GM21576 (cell line): ENCODE measurements at regions not wholly inside any gene's neighbourhood (a gene's known extent, or its start where the extent isn't known, plus 50 kb on each side); places are given as distances from the start of the nearest gene placed in this dataset.
"Not testable (repeated sequence)": the region's sequence is repeated elsewhere in the genome, so short reads cannot be mapped to it uniquely, and the experiment has no call there.

Source experiments
- ATAC-seq: cut with Tn5 transposase; IDR thresholded peaks from one replicate; pipeline ENCODE4 v1.9.1; 2021; ENCODE audit warnings: mild to moderate bottlenecking, moderate library complexity; ENCODE audit not compliant: unreplicated experiment

DNA sequence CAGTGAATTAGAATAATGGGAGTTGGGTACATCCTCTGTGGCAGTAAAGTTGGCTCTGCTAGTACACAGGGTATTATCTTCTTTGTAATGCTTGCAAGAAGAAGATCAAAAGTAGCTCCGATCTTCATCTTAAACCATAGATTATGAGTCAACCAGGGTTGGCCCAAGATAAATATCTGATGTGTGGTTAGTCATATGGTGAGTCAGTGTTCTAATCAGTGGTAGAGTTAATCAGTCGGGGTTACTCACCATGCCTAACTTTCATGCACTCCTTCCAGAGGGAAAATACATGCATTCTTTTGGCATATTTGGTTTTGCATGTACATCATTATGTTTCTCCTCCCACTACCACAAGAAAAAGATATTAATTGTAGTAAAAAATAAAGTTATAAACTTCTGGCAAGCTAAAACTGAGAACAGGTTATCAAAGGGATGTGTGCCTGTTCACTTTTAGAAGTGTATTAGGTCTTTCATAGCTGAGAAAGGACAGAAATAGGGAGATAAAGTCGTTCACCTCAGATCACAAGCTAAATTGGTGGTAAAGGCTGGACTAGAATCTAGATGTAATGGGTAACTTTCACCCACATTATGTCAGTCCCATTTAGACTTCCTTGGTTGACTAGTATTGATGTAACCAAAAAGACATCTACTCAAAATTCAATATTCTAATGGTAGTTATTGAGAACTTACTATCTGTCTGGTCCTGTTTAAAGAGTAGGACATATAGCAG is 684.4 kb downstream of the IRS1 start:
- no peak for ATAC-seq

DNA sequence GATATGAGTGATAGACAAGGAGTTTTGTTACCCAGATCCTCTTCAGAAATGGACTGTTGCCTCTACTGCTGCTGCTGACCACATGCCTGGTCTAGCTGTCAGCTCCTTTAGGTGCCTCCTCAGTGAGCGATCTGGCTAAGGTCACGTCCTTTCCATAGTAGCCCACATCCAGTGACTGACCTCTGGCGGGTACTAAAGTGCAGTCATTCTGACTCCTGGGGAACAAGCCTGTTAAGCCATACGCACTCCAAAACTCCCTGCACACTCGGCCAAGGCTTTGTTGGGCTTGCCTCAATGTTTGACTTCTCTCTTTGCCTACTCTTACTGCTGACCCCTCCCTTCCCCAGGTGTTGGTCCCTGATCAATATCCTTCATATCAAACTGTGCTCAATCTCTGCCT is 685.2 kb downstream of the IRS1 start:
- no peak for ATAC-seq

DNA sequence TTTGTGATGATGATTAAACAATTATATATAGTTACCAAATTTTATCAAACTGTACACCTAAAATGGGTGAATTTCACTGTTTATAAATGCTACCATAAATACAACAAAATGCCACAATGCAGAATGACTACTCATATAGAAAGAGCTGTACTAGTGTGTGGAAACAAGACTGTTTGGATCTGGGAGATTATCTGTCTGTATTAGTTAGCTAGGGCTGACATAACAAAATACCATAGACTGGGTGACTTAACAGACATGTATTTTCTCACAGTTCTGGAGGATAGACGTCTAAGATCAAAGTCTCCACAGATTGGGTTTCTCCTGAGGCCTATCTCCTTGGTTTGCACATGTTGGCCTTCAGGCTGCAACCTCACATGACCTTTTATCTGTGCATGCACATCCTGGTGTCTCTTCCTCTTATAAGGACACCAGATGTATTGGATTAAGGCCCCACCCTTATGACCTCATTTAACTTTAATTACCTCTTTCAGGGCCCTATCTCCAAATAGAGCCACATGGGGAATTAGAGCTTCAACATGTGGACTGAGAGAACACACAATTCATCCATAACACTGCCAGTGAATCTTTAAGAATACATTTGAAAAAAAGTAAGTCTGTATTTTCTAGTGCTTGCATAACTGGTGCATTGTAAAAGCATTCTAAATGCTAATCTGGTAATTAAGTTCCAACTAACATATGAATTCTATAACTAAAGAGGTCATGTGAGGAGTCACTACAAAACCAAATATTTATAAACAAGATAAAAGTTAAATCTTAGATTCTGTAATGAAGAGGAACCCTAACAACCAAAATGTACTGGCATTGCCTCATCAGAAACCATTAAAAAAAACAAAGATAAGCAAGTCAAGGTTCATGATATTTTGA is 699.6 kb downstream of the NYAP2 start:
- no peak for ATAC-seq

DNA sequence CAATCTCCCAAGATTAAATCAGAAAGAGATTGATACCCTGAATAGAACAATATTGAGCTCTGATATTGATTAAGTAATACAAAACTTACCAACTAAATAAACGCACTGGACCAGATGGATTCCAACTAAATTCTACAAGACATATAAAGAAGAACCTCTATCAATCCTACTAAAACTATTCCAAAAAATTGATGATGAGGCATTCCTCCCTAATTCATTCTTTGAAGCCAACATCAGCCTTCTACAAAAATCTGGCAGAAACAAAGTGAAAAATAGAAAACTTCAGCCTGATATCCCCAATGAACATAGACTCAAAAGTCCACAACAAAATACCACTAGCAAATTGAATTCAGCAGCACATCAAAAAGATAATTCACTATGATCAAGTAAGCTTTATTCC is 695.5 kb downstream of the NYAP2 start:
- ATAC-seq = no peak

DNA sequence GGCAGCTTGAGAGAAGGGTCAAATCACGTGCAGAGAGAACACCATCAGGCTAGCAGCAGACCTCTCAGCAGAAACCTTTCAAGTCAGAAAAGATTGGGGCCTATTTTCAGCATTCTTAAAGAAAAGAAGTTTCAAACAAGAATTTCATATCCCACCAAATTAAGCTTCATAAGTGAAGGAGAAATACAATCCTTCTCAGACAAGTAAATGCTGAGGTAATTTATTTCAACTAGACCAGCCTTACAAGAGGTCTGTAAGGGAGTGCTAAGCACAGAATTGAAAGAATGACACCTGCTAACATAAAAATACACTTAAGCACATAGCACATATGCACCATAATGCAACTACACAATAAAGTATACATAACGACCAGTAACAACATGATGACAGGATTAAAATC is 693.9 kb downstream of the NYAP2 start:
- ATAC-seq = no peak

DNA sequence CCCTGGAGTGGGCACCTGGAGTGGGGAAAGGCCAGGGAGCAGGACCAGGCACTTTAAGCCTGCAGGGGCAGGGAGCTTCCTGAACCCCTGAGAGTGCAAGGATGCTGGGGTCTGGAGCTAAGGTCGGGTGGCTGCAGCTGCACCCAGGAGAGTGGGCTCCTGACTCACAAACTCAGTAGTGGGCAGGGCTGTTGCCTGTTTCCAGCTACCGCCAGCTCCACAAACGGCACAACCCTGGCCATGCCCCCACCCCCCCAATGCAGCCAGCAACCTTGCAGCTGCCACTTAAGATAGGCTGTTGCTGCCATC is 688.8 kb downstream of the NYAP2 start:
- no peak for ATAC-seq

DNA sequence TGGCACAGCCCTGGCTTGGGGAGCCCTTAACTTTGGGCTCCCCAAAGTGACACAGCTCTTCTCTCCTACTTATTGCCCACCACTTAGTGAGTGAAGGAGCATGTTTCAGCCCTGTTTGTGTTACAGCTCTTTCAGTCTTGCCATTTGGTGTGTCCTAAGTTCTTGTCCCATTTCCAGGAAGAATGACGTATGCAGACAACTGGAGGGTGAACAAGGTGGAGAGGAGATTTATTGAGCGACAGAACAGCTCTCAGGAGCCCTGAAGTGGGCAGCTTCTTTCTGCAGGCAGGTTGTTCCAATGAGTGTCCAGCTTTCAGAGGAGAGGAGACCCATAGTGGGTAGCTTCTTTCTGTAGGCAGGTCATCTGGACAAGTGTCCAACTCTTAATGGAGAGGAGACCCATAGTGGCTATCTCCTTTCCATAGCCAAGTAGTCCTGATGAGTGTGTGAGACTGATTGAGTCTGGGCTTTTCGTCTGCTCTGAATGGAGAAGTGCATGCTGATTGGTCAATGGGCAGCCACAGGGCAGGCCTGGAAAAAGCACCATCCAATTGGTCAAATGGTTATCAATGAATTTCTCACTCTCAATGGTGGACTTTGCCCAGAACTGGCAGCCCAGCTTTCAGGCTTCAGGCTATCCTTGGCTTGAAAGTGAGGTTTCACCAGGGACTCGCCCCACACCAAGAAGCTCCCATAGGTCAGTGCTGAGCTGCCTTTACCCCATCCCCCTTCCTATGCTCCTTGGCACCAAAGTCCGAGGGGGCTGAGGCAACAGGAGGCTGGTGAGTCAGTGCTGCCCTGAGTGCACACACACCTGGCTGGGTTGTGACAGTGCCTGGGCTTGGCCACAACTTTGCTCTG is 688.2 kb downstream of the NYAP2 start:
- no peak for ATAC-seq

DNA sequence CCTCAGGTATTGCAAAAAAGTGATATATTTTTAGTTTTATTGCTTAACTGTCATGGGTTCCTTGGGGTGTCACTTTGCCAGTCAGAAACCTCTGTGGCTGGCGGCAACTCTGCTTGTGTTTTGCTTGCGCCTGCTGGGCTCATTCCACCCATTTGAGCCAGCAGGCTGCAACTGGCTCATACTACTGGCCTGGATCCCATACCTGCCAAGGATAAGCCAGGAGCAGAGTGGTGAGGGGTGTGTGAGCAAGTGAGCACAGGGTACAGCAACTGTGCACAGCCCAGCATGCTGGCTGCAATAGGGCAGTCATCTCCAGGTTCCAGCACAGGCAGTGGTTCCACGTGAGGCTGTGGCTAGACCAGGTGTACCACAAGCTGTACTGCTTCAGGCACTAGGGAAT is 687.5 kb downstream of the NYAP2 start:
- ATAC-seq = no peak

DNA sequence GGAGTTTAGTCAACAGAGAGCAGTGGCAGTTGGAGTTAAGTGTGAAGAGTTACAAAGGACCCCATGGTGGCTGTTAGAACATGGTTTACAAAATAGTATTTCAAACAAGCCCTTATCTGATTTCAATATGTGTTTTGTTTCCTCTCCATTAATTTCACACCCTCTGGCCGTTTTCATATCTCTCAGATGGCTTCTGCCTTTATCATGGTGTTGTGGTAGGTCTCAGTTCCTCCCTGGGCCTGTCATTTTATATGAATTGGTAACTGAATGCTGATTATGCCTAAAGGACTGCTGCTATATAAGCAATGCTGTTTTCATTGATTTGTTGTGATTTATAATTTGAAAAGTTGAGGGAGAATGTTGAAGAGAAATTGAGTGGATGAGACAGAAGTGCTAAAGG is 686.7 kb downstream of the NYAP2 start:
- no peak for ATAC-seq

DNA sequence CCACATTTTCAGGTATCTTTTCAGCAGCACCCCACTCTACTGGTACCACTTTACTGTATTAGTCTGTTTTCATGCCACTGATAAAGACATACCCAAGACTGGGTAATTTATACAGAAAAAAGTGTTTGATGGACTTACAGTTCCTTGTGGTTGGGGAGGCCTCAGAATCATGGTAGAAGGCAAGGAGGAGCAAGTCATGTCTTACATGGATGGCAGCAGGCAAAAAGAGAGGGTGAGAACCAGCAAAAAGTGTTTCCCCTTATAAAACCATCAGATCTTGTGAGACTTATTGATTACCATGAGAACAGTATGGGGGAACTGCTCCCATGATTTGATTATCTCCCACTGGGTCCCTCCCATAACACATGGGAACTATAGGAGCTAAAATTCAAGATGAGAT is 685.9 kb downstream of the NYAP2 start:
- ATAC-seq = not testable (repeated sequence)

DNA sequence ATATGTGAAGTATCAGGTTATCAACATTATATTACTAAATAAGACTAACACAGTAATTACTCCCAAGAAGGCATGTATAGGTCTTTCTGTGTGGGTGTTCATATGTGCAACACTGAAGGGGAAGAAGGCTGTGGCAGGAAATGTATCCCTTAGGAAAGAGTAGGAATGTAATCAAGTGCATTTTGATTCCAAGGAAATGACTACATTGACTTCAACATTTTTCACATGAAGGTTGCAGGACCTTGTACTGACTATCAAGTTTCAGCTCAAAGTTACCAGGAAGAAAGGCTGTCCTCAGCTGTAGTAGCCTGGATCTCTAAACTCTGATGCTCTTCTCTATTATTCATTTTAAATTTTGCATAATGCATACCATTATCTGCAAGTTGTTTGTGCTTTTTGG is 680.8 kb downstream of the NYAP2 start:
- ATAC-seq = no peak

DNA sequence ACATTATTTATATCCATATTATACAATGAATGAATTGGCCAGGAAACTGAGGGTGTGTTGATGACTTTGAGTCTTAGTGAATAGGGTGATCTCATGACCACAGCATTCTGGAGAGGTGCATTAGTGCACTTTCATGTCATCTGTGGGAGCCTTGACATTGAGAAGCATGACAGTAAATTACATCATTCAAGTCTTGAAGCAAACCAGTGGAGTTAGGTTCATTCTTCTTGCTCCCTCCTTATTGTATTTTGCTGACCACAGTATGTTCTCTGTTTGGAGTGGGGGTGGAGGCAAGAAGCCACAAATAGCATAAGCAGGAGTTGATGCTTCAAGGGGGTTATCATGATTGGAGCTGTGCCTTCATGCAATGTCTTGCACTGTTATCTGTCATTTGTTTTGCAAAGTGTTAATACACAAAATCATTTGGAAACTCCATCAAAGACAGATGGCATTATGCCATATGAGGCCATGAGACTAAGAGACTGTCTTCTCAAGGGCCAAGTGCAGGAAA is 680.2 kb downstream of the NYAP2 start:
- no peak for ATAC-seq

DNA sequence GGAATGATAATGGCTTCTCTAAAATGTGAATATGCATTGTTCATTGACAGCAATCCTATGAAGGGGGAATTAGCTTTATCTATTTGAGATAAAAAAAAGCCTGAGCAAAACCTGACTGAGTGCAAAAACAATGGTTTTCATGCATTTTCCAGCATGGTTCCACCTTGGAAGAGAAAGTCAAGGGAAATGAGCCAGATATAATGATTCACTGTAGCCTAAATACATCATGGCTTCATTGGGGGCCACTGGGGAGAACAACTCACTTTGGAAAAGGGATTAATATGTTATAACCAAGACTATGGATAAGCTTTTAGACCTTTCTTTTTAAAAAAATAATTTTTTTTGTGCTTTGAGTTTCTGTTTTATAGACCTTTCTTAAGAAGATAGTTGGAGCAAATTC is 679.7 kb downstream of the NYAP2 start:
- ATAC-seq = no peak

DNA sequence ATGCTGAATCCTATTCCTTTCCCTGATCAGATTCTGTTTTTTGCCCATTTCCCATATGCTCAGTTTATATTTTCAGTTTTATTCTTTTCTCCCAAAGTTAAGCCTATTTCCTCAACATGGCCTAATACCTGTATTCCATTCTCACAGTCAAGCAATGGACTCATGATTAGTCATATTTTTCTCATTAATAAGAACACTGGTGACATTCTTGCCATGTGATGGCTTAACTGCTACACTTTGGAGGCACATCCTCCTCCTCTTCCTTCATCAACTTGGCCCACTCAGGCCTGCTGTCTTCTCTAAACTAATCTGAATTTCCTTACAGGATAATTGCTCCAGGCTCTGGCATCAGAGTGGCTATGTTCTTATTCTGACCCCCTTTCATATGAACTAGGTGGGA is 679.2 kb downstream of the NYAP2 start:
- ATAC-seq = no peak

DNA sequence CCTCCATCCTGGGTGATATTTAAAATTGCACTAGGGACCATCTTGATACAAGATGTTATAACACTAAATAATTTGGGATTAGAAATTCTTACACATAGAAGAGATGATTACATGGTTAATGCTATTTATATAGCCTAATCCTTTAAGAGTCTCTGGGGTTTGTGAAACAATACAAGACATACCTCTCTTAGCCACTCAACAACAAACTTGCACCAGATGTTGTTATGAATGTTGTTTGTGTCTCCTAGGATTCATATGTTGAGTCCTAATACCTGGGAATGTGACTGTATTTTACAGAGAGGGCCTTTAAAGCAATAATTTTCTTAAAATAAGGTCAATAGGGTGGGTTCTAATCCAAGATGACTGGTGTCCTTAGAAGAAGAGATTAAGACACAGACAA is 678.3 kb downstream of the NYAP2 start:
- ATAC-seq = no peak

DNA sequence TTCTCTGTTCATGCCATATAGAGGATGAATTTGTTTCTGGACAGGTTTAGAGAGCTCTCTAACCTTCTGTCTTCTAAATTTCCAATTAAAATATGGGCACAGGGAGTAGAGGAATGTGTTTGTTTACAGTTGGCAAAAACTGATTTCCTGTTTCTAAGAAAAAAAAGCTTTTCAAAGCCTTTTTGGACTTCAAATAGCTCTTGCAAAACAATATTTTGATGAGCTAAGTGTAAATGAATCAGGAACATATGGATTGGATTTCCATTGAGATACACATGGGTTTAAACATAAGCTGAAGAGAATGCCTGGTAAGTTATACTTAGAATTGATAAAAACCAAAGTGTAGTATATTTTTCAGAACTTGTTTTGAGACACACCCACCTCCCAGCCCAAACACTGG is 677.5 kb downstream of the NYAP2 start:
- no peak for ATAC-seq

DNA sequence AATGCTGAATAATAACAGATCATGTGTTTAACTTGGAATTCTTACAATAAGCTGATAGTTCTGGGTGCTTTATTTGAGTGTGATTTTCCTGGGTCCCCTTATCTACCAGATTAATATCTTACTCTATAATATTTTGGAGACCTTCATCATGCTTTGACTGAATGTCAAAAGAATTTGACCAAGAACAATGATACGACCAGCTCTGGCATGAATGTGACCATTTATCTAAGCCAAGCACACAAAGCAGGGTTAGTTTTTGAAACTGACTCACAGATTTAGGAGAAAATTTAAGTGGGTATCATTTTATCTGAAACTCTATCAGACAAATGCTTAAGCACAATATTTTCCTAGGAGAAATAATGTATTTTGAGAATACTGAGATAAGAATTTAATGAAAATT is 677.0 kb downstream of the NYAP2 start:
- no peak for ATAC-seq

DNA sequence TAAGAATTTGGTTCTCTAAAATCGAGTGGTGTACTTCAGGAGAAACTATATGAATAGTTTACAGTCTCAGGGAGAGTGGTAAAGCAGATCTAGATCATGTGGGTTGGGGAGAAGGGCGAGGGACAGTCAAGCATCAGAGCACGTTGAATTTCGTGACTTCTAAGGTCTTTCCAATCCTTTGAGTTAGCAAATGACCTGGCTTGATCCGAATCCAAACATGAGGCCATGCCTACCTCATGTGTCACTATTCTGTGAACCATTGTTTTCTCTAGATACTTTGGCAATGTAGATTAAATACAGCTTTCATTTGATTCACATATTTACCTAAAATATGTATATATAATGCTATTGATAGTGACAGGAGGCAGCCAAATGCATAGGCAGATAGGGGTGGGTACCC is 674.9 kb downstream of the NYAP2 start:
- no peak for ATAC-seq

DNA sequence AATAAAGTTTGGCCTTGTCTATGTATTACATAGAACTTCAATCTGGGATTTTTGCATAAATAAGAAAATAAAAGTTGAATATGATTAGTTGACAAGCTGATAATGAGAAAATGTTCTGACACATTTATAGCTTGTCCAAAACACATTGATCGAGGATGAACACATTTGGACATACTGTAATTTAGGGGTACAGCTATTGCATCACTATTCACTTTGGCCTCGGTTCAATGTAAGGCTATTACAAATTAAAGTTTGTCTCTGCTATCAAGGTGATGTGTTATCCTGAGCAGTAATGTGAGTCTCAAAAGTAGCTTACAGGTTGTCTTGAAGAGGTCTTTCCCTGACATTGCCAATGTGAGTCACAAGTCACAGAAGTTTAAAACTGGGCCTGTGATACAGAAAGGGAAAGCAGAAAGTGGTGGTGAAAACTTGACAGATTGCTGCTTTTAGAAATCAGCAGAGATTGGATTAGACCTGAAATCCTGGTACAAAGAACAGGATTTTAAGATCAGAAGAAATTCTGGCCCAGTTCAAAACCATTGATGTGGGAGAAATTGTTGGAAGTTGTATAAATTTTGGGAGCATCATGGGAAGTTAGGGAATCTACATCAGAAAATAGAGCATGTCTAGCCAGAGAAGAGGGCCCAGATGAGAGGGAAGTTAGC is 674.1 kb downstream of the NYAP2 start:
- ATAC-seq = no peak

DNA sequence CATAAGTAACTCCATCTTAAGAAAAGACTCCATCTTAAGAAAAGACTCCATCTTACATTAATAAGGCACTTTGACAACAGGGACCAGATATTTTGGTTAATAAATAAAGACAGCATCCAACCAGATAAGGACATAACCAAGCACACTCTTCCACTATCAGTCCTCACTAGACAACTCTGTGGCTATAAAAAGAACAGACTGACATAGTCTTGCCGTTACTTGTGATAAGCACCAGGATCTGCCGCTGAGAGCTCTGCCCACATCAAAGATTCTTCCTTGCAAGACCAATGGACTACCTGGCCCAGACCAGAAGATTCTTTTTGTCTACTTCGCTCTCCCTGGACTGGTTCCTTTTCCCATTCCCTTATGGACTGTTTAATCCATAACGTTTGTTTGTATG is 667.4 kb downstream of the NYAP2 start:
- no peak for ATAC-seq

DNA sequence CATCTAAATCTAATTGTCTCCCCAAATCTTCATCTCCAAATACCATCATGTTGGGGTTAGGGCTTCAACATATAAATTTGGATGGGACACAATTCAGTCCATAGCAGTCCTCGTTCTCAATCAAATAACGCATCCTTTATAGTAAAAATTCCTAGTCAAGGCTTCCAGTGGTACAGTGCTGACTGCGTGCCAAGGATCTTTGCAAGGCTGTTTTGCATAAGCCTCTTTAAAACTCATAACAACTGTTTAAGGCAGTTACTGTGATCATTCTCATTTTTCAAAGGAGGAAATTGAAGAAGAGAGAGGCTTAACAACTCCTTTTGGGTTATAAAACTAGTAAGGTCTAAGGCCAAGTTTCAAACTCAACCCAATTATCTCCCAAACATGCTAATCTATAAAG is 666.9 kb downstream of the NYAP2 start:
- no peak for ATAC-seq
